Endothelial cell (in vitro differentiated cells): ENCODE measurements at regions not wholly inside any gene's neighbourhood (a gene's known extent, or its start where the extent isn't known, plus 50 kb on each side); places are given as distances from the start of the nearest gene placed in this dataset.

Source experiments
- DNase-seq: peaks from one replicate; pipeline ENCODE4 v3.0.0; 2021; ENCODE audit warnings: low spot score
- H3K27ac Mint-ChIP-seq: one replicate; pipeline ENCODE4 v1.8.0; 2021; ENCODE audit warnings: mixed read lengths, inconsistent platforms; ENCODE audit not compliant: unreplicated experiment
- H3K27me3 Mint-ChIP-seq: one replicate; pipeline ENCODE4 v1.8.0; 2021; ENCODE audit warnings: mild to moderate bottlenecking, moderate library complexity, mixed read lengths, inconsistent platforms; ENCODE audit not compliant: unreplicated experiment
- H3K36me3 Mint-ChIP-seq: one replicate; pipeline ENCODE4 v1.8.0; 2021; ENCODE audit warnings: mild to moderate bottlenecking, low read depth, mixed read lengths, inconsistent platforms; ENCODE audit not compliant: unreplicated experiment
- H3K4me1 Mint-ChIP-seq: one replicate; pipeline ENCODE4 v1.8.0; 2021; ENCODE audit warnings: mild to moderate bottlenecking, mixed read lengths, inconsistent platforms; ENCODE audit not compliant: unreplicated experiment
- H3K4me3 Mint-ChIP-seq: one replicate; pipeline ENCODE4 v1.8.0; 2021; ENCODE audit warnings: mild to moderate bottlenecking, mixed read lengths, inconsistent platforms; ENCODE audit not compliant: unreplicated experiment
- H3K9me3 Mint-ChIP-seq: one replicate; pipeline ENCODE4 v1.8.0; 2021; ENCODE audit warnings: mixed read lengths, inconsistent platforms; ENCODE audit not compliant: unreplicated experiment
- CTCF ChIP-seq: fragments of 200-600 bp; sonication (generic); IDR thresholded peaks from one replicate; pipeline ENCODE4 v1.5.0; 2021; ENCODE audit warnings: antibody characterized with exemption; ENCODE audit not compliant: unreplicated experiment

- no peaks in the 10 kb centered on the region for H3K9me3 Mint-ChIP-seq
- H3K27me3 Mint-ChIP-seq, result peaks cover 3% of the 10 kb centered on the region
- no peaks in the 10 kb centered on the region for H3K36me3 Mint-ChIP-seq
- DNase-seq, result no peak
- no peak overlapping the region for H3K27ac Mint-ChIP-seq
- H3K4me3 Mint-ChIP-seq, result no peak overlapping the region
- TF ChIP-seq CTCF, result no peak
- H3K4me1 Mint-ChIP-seq, result peaks cover 16% of the 10 kb centered on the region
These were observed 67.1 kb upstream of the SNX2 start for GRCh38 chr5:122707796-122708195.

GRCh38 chr5:122713041-122713440 is 61.8 kb upstream of the SNX2 start:
- Mint-ChIP-seq H3K4me3 (no peak overlapping the region), H3K27ac (no peak overlapping the region), H3K4me1 (peaks cover 5% of the 10 kb centered on the region), H3K36me3 (no peaks in the 10 kb centered on the region), H3K9me3 (no peaks in the 10 kb centered on the region), H3K27me3 (no peaks in the 10 kb centered on the region)
- no peak for TF ChIP-seq CTCF
- no peak for DNase-seq

GRCh38 chr5:122715095-122715494 is 59.8 kb upstream of the SNX2 start:
- H3K36me3 Mint-ChIP-seq, result no peaks in the 10 kb centered on the region
- no peak for TF ChIP-seq CTCF
- H3K4me1 Mint-ChIP-seq, result peaks cover 5% of the 10 kb centered on the region
- no peak for DNase-seq
- H3K27ac Mint-ChIP-seq, result no peak overlapping the region
- H3K4me3 Mint-ChIP-seq, result no peak overlapping the region
- H3K27me3 Mint-ChIP-seq, result no peaks in the 10 kb centered on the region
- H3K9me3 Mint-ChIP-seq, result no peaks in the 10 kb centered on the region

GRCh38 chr5:122718611-122719010 is 56.3 kb upstream of the SNX2 start:
- no peaks in the 10 kb centered on the region for H3K36me3 Mint-ChIP-seq
- no peak overlapping the region for H3K27ac Mint-ChIP-seq
- H3K27me3 Mint-ChIP-seq, result no peaks in the 10 kb centered on the region

More at GRCh38 chr5:122718611-122719010, 56.3 kb upstream of the SNX2 start:
- Mint-ChIP-seq H3K4me1 (no peaks in the 10 kb centered on the region), H3K4me3 (no peak overlapping the region), H3K9me3 (no peaks in the 10 kb centered on the region)
- no peak for TF ChIP-seq CTCF
- DNase-seq, result no peak
